Liver (tissue), 3 donors: ENCODE measurements at regions not wholly inside any gene's neighbourhood (a gene's known extent, or its start where the extent isn't known, plus 50 kb on each side); places are given as distances from the start of the nearest gene placed in this dataset.

Experiments
- ATF3 ChIP-seq: IDR thresholded peaks from 2 replicates; pipeline ENCODE4 v1.6.1; 2016; ENCODE audit warnings: antibody characterized with exemption
- CTCF ChIP-seq: fragments of 150-350 bp; IDR thresholded peaks from 2 replicates; pipeline ENCODE4 v1.5.1; 2017; ENCODE audit warnings: improper control_type of control experiment, low read depth, low read length; ENCODE audit not compliant: missing input control
- EGR1 ChIP-seq, 2 donors: IDR thresholded peaks; 2 replicates each; pipeline ENCODE4 v1.6.1; 2016 to 2018; ENCODE audit warnings: antibody characterized with exemption in 2 of 2, low read depth in 2 of 2
- FOXA1 ChIP-seq: IDR thresholded peaks from 2 replicates; pipeline ENCODE4 v1.6.1; 2016; ENCODE audit warnings: antibody characterized with exemption
- GABPA ChIP-seq, 2 donors: IDR thresholded peaks in 1 of 2; conservative IDR thresholded peaks in 1 of 2; 2 replicates each; pipeline ENCODE4 v1.6.1; 2016; ENCODE audit warnings: antibody characterized with exemption in 2 of 2, mild to moderate bottlenecking in 1 of 2, moderate library complexity in 1 of 2
- JUND ChIP-seq, 2 donors: IDR thresholded peaks; 2 replicates each; pipeline ENCODE4 v1.6.1; 2016; ENCODE audit warnings: antibody characterized with exemption in 2 of 2
- MAX ChIP-seq: IDR thresholded peaks from 2 replicates; pipeline ENCODE4 v1.6.1; 2016; ENCODE audit warnings: antibody characterized with exemption
- RAD21 ChIP-seq, 2 donors: IDR thresholded peaks; 2 replicates each; pipeline ENCODE4 v1.6.1; 2016; ENCODE audit warnings: antibody characterized with exemption in 2 of 2, mild to moderate bottlenecking in 2 of 2
- REST ChIP-seq: IDR thresholded peaks from 2 replicates; pipeline ENCODE4 v1.6.1; 2016; ENCODE audit warnings: antibody characterized with exemption, mild to moderate bottlenecking
- SP1 ChIP-seq: IDR thresholded peaks from 2 replicates; pipeline ENCODE4 v1.6.1; 2018; ENCODE audit warnings: antibody characterized with exemption, mild to moderate bottlenecking
- TAF1 ChIP-seq: conservative IDR thresholded peaks from 2 replicates; pipeline ENCODE4 v1.6.1; 2016; ENCODE audit warnings: antibody characterized with exemption, mild to moderate bottlenecking
- YY1 ChIP-seq: IDR thresholded peaks from 2 replicates; pipeline ENCODE4 v1.6.1; 2016; ENCODE audit warnings: antibody characterized with exemption, mild to moderate bottlenecking
- ZBTB33 ChIP-seq: IDR thresholded peaks from 2 replicates; pipeline ENCODE4 v1.6.1; 2016; ENCODE audit warnings: antibody characterized with exemption
- donor health status: healthy.
- donor health status: healthy.

- TF ChIP-seq SP1 (no peak), CTCF (no peak), TAF1 (no peak), FOXA1 (no peak), ATF3 (no peak), REST (no peak), RAD21 (IDR thresholded peaks at IDR 0.05) (no peak), JUND (IDR thresholded peaks at IDR 0.05) (no peak), MAX (no peak), GABPA (IDR thresholded peaks at IDR 0.05 in 1 of 2, conservative IDR thresholded peaks at IDR 0.05 in 1 of 2) (no peak), ZBTB33 (no peak), YY1 (no peak), EGR1 (IDR thresholded peaks at IDR 0.05; ENCODE audit: low read depth in 2 of 2) (no peak)
Observed at GRCh38 chr4:55745014-55745413, 74.6 kb upstream of the EXOC1L start.
